ENCODE measurements at regions not wholly inside any gene's neighbourhood (a gene's known extent, or its start where the extent isn't known, plus 50 kb on each side); places are given as distances from the start of the nearest gene placed in this dataset.

DNA sequence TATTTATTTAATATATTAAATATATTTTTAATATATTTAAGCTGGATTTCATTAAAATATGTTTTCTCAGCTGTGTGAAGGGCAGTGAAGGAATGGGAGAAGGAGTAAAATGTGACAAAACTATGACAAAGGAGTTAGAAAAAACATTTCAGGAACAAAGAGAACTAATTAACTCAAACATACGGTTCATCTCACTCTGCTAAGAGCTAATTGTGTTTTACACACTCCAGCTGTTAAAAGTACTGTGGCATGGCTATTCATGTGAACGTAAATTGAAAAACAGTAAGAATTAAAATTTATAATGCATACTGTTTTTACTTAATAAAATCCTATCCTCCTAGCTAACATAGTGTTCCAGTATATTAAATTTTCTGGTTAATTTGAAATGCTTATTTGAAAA is 262.5 kb upstream of the GNAI1 start:
- TF ChIP-seq, protein P1, sequence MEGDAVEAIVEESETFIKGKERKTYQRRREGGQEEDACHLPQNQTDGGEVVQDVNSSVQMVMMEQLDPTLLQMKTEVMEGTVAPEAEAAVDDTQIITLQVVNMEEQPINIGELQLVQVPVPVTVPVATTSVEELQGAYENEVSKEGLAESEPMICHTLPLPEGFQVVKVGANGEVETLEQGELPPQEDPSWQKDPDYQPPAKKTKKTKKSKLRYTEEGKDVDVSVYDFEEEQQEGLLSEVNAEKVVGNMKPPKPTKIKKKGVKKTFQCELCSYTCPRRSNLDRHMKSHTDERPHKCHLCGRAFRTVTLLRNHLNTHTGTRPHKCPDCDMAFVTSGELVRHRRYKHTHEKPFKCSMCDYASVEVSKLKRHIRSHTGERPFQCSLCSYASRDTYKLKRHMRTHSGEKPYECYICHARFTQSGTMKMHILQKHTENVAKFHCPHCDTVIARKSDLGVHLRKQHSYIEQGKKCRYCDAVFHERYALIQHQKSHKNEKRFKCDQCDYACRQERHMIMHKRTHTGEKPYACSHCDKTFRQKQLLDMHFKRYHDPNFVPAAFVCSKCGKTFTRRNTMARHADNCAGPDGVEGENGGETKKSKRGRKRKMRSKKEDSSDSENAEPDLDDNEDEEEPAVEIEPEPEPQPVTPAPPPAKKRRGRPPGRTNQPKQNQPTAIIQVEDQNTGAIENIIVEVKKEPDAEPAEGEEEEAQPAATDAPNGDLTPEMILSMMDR (conservative IDR thresholded peaks at IDR 0.05; ENCODE audit: control insufficient read depth, insufficient read depth, low read depth, low read length): no peak
- H3K4me3 ChIP-seq (ENCODE audit: control insufficient read depth, low read depth, low read length): no peak overlapping the region
- DNase-seq (ENCODE audit: low read depth): no peak

DNA sequence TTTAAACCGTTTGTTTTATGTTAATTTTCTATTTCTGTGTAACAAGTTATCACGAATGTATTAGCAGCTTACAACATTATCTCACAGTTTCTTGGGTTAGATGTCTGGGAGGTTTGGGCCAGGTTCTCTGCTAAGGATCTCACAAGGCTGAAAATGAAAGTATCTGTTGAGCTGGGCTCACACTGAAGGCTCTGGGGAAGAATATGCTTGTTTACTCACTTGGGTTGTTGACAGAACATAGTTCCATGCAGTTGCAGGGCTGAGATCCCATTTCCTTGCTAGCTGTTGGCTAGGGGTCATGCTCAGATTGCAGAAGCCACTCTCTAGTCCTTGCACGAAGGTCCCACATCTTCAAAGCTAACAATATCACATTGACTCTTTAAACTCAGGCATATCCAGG is 266.6 kb upstream of the GNAI1 start:
- no peak overlapping the region for H3K4me3 ChIP-seq (ENCODE audit: control insufficient read depth, low read depth, low read length)
- TF ChIP-seq, protein P1 (conservative IDR thresholded peaks at IDR 0.05; ENCODE audit: control insufficient read depth, insufficient read depth, low read depth, low read length): no peak
- peak; percentile 12 for DNase-seq (ENCODE audit: low read depth)

DNA sequence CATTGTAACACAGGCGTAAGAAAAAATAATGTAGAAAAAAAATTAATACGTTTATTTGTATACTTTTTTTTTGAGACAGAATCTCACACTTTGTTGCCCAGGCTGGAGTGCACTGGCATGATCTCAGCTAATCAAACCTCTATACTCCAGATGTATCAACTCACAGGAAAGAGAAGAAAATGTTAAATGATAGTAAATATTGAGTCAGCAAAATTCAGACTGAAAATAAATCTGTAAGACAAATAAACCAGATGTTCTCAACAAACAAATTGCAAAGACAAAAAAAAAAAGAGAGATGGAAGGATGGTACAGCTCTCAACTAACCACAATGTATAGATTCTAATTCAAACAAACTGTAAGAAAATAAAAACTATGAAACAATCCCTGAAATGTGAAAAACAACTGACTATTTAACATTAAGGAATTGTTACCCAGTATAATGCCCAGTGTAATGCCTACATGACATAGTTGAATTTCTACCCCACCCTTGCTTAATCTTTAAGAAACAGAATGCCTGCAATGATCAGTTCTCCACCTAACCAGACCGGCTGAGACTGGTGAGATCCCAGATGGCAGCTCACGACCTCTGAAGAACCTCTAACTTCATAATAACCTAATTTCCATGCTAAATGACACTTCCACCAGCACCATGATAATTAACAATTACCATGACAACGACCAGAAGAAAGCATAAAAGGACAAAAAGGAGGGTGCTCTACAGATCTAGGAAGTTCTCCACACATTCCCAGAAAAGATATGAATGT is 272.0 kb upstream of the GNAI1 start:
- TF ChIP-seq, protein P1 (conservative IDR thresholded peaks at IDR 0.05; ENCODE audit: control insufficient read depth, insufficient read depth, low read depth, low read length): no peak
- no peak overlapping the region for H3K4me3 ChIP-seq (ENCODE audit: control insufficient read depth, low read depth, low read length)
- DNase-seq (ENCODE audit: low read depth): no peak

DNA sequence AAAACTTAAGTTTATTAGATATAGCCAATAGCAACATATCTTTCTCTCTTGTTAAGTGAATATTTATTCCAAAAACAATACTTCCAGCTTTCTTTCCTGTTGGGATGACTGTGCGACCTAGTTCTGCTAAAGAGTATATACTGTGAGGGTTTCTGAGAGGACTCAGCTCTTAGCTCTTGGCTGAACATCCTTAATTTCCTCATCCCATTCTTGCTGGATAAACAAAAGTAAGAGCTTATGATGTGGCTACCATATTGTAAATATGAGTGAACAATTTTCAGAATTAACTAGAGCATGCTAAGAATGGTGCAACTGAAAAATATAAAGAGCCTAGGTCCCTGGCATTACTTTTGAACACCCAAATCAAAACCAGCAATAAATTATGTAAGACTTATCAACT is 279.5 kb upstream of the GNAI1 start:
- DNase-seq (ENCODE audit: low read depth): peak; percentile 2
- no peak overlapping the region for H3K4me3 ChIP-seq (ENCODE audit: control insufficient read depth, low read depth, low read length)
- TF ChIP-seq, protein P1 (conservative IDR thresholded peaks at IDR 0.05; ENCODE audit: control insufficient read depth, insufficient read depth, low read depth, low read length): no peak

DNA sequence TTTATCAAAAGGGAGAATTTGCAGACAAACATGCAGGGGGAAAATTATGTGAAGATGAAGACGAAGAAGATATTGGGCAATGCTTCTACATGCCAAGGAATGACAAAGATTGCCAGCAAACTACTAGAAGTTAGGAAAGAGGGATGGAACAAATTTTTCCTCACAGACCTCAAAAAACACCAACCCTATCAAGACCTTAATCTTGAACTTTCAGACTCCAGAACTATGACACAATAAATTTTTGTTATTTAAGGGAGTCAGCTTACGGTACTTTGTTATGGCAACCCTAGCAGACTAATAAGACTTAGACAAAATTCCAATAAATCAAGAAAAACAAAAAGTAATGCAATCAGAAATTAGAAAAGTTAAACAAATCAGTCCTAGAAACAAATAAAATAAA is 280.0 kb upstream of the GNAI1 start:
- DNase-seq (ENCODE audit: low read depth): peak; percentile 4
- no peak overlapping the region for H3K4me3 ChIP-seq (ENCODE audit: control insufficient read depth, low read depth, low read length)
- TF ChIP-seq, protein P1 (conservative IDR thresholded peaks at IDR 0.05; ENCODE audit: control insufficient read depth, insufficient read depth, low read depth, low read length): no peak

DNA sequence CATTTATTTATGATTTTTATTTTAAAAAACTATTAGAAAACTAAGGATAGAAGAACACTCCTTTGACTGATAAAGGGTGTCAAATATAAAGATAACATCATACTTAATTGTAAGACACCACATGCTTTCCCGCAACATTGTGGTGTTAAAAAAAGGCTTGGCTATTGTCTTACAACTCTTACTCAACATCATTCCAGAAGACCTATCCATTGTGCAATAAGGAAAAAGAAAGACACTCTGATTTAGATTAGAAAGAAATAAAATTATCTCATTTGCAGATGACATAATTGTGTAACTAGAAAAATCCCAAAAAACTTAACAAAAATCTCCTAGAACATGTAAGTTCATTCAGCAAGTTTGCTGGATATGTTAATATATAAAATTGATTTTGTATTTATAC is 296.7 kb upstream of the GNAI1 start:
- H3K4me3 ChIP-seq (ENCODE audit: control insufficient read depth, low read depth, low read length): no peak overlapping the region
- TF ChIP-seq, protein P1 (conservative IDR thresholded peaks at IDR 0.05; ENCODE audit: control insufficient read depth, insufficient read depth, low read depth, low read length): no peak
- peak; percentile 19 for DNase-seq (ENCODE audit: low read depth)
